ENCODE measurements at regions not wholly inside any gene's neighbourhood (a gene's known extent, or its start where the extent isn't known, plus 50 kb on each side); places are given as distances from the start of the nearest gene placed in this dataset.

DNA sequence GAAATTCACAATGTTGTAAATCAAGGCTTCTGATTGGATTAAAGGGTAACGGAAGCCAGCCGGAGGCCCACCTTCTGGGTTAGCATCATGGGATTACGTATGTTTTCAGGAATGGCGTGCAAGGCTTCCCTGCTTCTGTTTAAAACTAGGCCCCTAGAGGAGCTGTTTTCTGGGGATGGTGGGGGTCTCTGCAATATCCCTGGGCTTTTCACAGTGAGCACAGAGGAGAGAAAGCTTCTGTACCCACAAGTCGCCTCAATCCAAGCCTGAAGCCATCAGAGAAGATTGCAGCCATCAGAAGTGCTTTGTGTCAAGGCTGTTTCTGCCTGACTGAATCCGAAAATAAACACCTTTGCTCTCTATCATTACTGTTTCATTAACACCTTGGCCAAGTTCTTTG is 226.9 kb upstream of the SMIM21 start:
- Histone ChIP-seq H3K27ac (no peak overlapping the region), H3K9me3 (no peaks in the 10 kb centered on the region), H3K27me3 (no peaks in the 10 kb centered on the region), H3K4me3 (no peak overlapping the region), H3K36me3 (no peaks in the 10 kb centered on the region), H3K4me1 (no peaks in the 10 kb centered on the region)
- DNase-seq: no peak
- 86 to 90% methylated on average over 6 of the region's 6 CpGs for WGBS, 2 donors
- no peak for ATAC-seq (ENCODE audit: low FRiP score in 2 of 2)
- no peak for TF ChIP-seq EP300 (IDR thresholded peaks at IDR 0.05)
- TF ChIP-seq, protein P1, sequence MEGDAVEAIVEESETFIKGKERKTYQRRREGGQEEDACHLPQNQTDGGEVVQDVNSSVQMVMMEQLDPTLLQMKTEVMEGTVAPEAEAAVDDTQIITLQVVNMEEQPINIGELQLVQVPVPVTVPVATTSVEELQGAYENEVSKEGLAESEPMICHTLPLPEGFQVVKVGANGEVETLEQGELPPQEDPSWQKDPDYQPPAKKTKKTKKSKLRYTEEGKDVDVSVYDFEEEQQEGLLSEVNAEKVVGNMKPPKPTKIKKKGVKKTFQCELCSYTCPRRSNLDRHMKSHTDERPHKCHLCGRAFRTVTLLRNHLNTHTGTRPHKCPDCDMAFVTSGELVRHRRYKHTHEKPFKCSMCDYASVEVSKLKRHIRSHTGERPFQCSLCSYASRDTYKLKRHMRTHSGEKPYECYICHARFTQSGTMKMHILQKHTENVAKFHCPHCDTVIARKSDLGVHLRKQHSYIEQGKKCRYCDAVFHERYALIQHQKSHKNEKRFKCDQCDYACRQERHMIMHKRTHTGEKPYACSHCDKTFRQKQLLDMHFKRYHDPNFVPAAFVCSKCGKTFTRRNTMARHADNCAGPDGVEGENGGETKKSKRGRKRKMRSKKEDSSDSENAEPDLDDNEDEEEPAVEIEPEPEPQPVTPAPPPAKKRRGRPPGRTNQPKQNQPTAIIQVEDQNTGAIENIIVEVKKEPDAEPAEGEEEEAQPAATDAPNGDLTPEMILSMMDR (IDR thresholded peaks at IDR 0.05): no peak
- TF ChIP-seq POLR2AphosphoS5 (IDR thresholded peaks at IDR 0.05): no peak
- no peak for TF ChIP-seq POLR2A (IDR thresholded peaks at IDR 0.05)

DNA sequence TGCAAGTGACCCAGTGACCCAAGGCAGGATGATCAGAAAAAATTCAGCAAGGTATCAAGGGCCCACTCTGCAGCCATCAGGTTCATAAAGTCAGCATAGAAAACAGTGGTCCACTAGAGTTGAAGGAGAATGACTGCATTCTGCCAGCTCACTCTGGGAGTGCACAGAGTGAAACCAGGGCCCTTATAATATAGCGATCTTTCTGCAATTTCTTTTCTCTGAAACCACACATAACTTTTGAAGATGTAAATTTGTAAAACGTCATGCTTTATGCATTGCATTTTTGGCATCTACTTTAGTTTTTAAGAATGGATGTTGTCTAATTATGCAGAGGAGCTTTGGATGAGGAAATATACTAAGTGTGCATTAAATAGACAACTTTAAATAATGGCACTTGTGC is 225.0 kb upstream of the SMIM21 start:
- no peaks in the 10 kb centered on the region for H3K27me3 ChIP-seq
- ATAC-seq (ENCODE audit: low FRiP score in 2 of 2) (no peak), DNase-seq (no peak)
- H3K9me3 ChIP-seq: no peaks in the 10 kb centered on the region
- H3K27ac ChIP-seq: no peak overlapping the region
- WGBS, 2 donors: 74 to 81% methylated on average over 2 of the region's 2 CpGs
- H3K4me1 ChIP-seq: no peaks in the 10 kb centered on the region
- no peaks in the 10 kb centered on the region for H3K36me3 ChIP-seq
- TF ChIP-seq, protein P1 (IDR thresholded peaks at IDR 0.05): no peak
- TF ChIP-seq EP300 (IDR thresholded peaks at IDR 0.05) (no peak), POLR2A (IDR thresholded peaks at IDR 0.05) (no peak), POLR2AphosphoS5 (IDR thresholded peaks at IDR 0.05) (no peak)
- H3K4me3 ChIP-seq: no peak overlapping the region

DNA sequence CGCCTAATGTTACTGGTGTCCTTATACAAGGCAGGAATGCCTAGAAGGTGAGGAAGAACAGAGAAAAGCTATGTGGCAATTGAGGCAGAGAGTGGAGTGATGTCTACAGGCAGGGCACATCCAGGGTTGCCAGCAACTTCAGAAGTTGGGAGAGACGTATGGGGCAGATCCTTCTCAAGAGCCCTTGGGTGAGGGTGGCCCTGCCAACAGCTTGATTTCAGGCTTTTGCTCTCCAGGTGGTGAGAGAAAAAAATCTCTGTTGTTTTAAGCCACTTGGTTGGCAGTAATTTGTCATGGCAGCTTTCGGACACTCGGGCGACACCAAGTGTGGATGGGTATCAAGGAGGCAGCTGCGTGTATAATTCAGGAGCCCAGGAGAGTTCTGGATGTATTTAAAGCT is 217.4 kb upstream of the SMIM21 start:
- ATAC-seq (ENCODE audit: low FRiP score in 2 of 2) (no peak), DNase-seq (no peak)
- Histone ChIP-seq H3K4me1 (no peaks in the 10 kb centered on the region), H3K9me3 (no peaks in the 10 kb centered on the region), H3K27me3 (no peaks in the 10 kb centered on the region), H3K36me3 (no peaks in the 10 kb centered on the region), H3K4me3 (no peak overlapping the region), H3K27ac (no peak overlapping the region)
- TF ChIP-seq POLR2AphosphoS5 (IDR thresholded peaks at IDR 0.05) (no peak), POLR2A (IDR thresholded peaks at IDR 0.05) (no peak), EP300 (IDR thresholded peaks at IDR 0.05) (no peak)
- TF ChIP-seq, protein P1 (IDR thresholded peaks at IDR 0.05): no peak
- WGBS, 2 donors: 92 to 93% methylated on average over 6 of the region's 6 CpGs

DNA sequence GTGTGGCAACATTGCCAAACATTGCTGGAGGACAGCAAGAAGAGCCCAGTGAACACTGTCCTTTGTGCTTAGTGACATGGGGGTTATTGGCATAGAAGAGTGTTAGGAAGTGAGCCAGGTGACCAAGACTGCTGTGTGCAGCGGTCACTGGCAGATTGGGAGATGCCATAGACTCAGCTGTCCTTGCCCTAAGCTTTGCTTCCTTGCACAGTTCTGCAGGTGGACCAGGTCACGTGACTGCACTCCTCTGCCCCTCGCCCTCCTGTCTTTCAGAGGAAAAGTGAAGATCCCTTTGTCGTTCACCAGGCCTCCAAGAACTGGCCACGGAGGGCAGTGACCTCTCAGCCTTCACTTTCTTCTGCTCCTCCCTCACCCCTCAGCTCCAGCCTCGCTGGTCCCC is 215.6 kb upstream of the SMIM21 start:
- DNase-seq: no peak
- H3K4me3 ChIP-seq: no peak overlapping the region
- H3K27ac ChIP-seq: no peak overlapping the region
- no peaks in the 10 kb centered on the region for H3K36me3 ChIP-seq
- no peak for ATAC-seq (ENCODE audit: low FRiP score in 2 of 2)
- WGBS, 2 donors: 83 to 93% methylated on average over 6 of the region's 6 CpGs
- no peak for TF ChIP-seq EP300 (IDR thresholded peaks at IDR 0.05)
- no peak for TF ChIP-seq POLR2AphosphoS5 (IDR thresholded peaks at IDR 0.05)
- no peak for TF ChIP-seq POLR2A (IDR thresholded peaks at IDR 0.05)
- TF ChIP-seq, protein P1 (IDR thresholded peaks at IDR 0.05): no peak
- H3K9me3 ChIP-seq: no peaks in the 10 kb centered on the region
- no peaks in the 10 kb centered on the region for H3K27me3 ChIP-seq
- H3K4me1 ChIP-seq: peaks cover 0 to 8% (median 0%) of the 10 kb centered on the region in 4 donors

DNA sequence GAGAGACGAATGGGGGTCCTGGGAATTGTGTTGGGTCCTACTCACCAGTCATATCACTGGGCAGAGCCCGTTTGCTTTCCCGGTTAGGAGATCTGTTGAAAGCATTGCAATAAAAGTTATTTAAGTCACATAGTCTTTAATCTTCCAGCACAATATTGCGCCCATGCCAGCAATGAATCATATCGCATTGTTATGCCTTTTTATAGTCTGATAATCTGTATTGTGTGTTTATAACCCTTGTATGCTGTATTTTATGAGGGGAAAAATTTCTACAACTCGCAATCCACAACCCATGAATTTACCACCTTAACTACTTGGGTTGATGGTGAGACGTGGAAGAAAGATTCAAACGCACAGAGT is 211.9 kb upstream of the SMIM21 start:
- H3K36me3 ChIP-seq: no peaks in the 10 kb centered on the region
- no peaks in the 10 kb centered on the region for H3K27me3 ChIP-seq
- H3K4me1 ChIP-seq: peaks cover 0 to 8% (median 0%) of the 10 kb centered on the region in 4 donors
- DNase-seq (no peak), ATAC-seq (ENCODE audit: low FRiP score in 2 of 2) (no peak)
- 86 to 93% methylated on average over 8 of the region's 8 CpGs for WGBS, 2 donors
- TF ChIP-seq, protein P1 (IDR thresholded peaks at IDR 0.05): no peak
- no peak for TF ChIP-seq EP300 (IDR thresholded peaks at IDR 0.05)
- no peak for TF ChIP-seq POLR2A (IDR thresholded peaks at IDR 0.05)
- TF ChIP-seq POLR2AphosphoS5 (IDR thresholded peaks at IDR 0.05): no peak
- H3K4me3 ChIP-seq: no peak overlapping the region
- no peak overlapping the region for H3K27ac ChIP-seq
- H3K9me3 ChIP-seq: no peaks in the 10 kb centered on the region
